Chondrocyte (in vitro differentiated cells): ENCODE measurements at regions not wholly inside any gene's neighbourhood (a gene's known extent, or its start where the extent isn't known, plus 50 kb on each side); places are given as distances from the start of the nearest gene placed in this dataset.

Experiments
- DNase-seq: peaks from one replicate; pipeline ENCODE4 v3.0.0; 2021; ENCODE audit warnings: mixed read lengths, low spot score
- H3K27ac Mint-ChIP-seq: one replicate; pipeline ENCODE4 v1.8.0; 2021; ENCODE audit warnings: mild to moderate bottlenecking, moderate library complexity, mixed read lengths; ENCODE audit not compliant: unreplicated experiment
- H3K27me3 Mint-ChIP-seq: 2 replicates; pipeline ENCODE4 v1.8.0; 2021; ENCODE audit warnings: low read depth, mixed read lengths
- H3K36me3 Mint-ChIP-seq: 2 replicates; pipeline ENCODE4 v1.8.0; 2021; ENCODE audit warnings: low read depth, mixed read lengths
- H3K4me1 Mint-ChIP-seq: 2 replicates; pipeline ENCODE4 v1.8.0; 2021; ENCODE audit warnings: low read depth, mild to moderate bottlenecking, mixed read lengths
- H3K4me3 Mint-ChIP-seq: one replicate; pipeline ENCODE4 v1.8.0; 2021; ENCODE audit warnings: mild to moderate bottlenecking, moderate library complexity, mixed read lengths; ENCODE audit not compliant: unreplicated experiment
- H3K9me3 Mint-ChIP-seq: 2 replicates; pipeline ENCODE4 v1.8.0; 2021; ENCODE audit warnings: low read depth, mixed read lengths
- CTCF ChIP-seq: fragments of 200-600 bp; sonication (generic); IDR thresholded peaks from 2 replicates; pipeline ENCODE4 v1.5.0; 2021; ENCODE audit warnings: antibody characterized with exemption, mild to moderate bottlenecking, moderate library complexity

DNA sequence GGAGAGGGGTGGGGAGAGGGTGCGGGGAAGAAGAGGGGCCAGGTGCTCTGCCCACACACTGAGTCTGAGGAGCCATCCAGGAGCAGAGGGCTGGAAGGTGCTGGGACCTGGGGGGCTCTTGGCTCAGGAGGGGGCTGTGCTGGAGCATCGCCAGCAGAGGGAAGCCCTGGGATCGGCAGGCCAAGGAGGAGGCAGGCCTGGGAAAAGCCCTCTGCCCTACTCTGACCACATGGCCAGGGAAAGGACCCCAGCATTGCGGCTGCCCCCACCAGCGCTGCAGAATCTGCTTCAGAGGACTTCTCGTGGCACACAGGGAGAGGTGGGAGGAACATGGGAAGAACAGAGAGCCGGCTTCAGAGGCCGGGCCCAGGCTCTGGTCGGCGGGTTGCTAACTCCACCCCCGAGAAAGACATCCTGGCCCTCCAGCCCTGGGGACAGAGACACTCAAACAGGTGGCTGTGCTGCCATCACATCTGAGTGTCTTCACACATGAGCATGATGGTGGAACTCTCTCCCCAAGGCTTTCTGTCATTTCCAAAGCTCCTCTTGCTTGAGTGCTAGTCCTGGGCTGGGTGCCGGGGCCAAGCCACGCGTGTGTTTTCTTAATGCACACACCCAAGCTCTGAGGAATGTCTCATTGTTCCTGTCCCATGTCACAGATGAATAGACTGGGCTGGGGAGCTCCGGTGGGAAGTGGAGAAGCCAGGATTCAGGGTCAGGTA lies 1378.0 kb downstream of the BRD1 start:
- Mint-ChIP-seq H3K36me3 (no peaks in the 10 kb centered on the region), H3K4me3 (no peak overlapping the region), H3K9me3 (no peaks in the 10 kb centered on the region), H3K27ac (peak overlapping the region; percentile 34), H3K27me3 (no peaks in the 10 kb centered on the region), H3K4me1 (peaks cover 14% of the 10 kb centered on the region)
- DNase-seq = no peak
- no peak for TF ChIP-seq CTCF

DNA sequence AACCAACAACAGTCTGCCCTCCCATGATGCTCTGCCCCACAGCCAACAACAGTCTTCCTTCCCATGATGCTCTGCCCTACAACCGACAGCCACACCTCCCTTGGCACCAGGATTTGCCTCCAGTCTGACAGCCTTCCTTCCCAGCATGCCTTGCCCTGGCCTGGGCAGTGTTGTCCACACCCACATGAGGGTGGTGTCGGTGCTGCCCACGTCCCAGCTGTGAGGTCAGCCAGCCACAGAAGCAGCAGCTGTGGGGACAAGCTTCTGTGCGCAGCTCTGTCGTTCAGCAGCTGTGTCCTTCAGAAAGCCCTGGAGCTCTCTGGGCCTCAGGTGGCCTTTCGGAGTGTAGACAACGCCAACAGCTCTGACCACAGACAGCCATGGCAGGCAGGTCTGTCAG lies 1378.9 kb downstream of the BRD1 start:
- Mint-ChIP-seq H3K4me1 (peaks cover 14% of the 10 kb centered on the region), H3K27ac (no peak overlapping the region), H3K4me3 (no peak overlapping the region), H3K36me3 (no peaks in the 10 kb centered on the region), H3K9me3 (no peaks in the 10 kb centered on the region), H3K27me3 (no peaks in the 10 kb centered on the region)
- no peak for DNase-seq
- no peak for TF ChIP-seq CTCF

DNA sequence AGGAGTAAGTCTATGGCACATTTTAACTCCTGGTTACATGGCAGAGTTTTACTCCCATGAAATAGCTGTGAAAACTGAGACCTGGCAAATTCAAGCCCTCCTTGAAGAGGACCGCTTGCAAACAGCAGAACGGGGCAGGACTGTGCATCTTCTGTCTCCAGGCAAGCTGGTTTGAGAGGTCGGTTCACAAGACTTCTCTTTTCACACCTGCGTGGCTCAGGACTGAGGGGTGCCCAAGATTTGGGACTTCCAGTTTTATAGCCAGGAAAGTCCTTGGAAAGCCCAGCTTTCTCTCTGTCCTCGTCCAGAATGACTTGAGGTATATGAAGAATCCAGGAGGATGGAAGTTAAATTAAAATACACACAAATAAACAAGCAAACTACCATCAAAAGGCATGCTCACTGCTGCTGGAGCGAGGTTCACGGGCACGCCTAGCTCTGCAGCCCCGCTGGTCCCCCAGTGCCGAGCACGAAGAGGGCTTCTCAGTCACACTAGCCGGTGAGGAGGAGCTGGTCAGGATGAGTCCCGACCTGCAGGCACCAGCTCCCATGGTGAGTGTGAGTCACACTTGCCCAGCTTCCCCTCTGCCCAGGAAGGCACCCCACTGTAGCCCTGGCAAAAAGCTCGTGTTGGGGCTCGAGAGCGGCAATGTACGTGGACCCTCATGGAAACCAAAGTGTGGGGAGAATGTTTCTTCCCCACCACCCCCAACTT lies 1382.4 kb downstream of the BRD1 start:
- TF ChIP-seq CTCF = no peak
- Mint-ChIP-seq H3K27ac (no peak overlapping the region), H3K9me3 (no peaks in the 10 kb centered on the region), H3K4me1 (peaks cover 14% of the 10 kb centered on the region), H3K36me3 (no peaks in the 10 kb centered on the region), H3K27me3 (no peaks in the 10 kb centered on the region), H3K4me3 (no peak overlapping the region)
- DNase-seq = peak; percentile 75

- no peak overlapping the region for H3K4me3 Mint-ChIP-seq
- peak; percentile 37 for DNase-seq
- H3K9me3 Mint-ChIP-seq = no peaks in the 10 kb centered on the region
- no peak overlapping the region for H3K27ac Mint-ChIP-seq
- no peaks in the 10 kb centered on the region for H3K36me3 Mint-ChIP-seq
- H3K27me3 Mint-ChIP-seq = no peaks in the 10 kb centered on the region
- peaks cover 6% of the 10 kb centered on the region for H3K4me1 Mint-ChIP-seq
- TF ChIP-seq CTCF = no peak
Measured at GRCh38 chr22:48444320-48445112, 1383.2 kb downstream of the BRD1 start.

DNA sequence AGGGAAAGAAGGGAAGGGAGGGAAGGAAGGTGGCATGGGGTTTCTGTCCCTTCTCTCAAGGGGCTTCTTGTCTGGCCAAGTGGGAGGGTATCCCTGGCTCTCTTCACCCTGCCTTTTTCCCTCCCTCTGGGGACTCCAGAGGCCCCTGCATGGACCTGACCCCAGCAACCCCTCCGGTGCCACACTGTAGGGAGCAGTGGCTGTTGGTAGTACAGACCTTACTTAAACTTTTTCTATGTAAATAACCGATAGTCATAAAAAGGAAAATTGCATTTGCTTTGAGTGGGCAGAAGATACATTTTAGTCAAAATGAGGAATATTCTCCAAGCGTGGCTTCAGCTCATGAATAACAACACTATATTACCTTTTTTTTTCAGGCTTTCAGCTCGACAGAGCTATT lies 1384.0 kb downstream of the BRD1 start:
- Mint-ChIP-seq H3K9me3 (no peaks in the 10 kb centered on the region), H3K36me3 (no peaks in the 10 kb centered on the region), H3K4me3 (no peak overlapping the region), H3K27me3 (no peaks in the 10 kb centered on the region), H3K27ac (no peak overlapping the region), H3K4me1 (peaks cover 5% of the 10 kb centered on the region)
- no peak for DNase-seq
- no peak for TF ChIP-seq CTCF
